ENCODE measurements at regions not wholly inside any gene's neighbourhood (a gene's known extent, or its start where the extent isn't known, plus 50 kb on each side); places are given as distances from the start of the nearest gene placed in this dataset.

DNA sequence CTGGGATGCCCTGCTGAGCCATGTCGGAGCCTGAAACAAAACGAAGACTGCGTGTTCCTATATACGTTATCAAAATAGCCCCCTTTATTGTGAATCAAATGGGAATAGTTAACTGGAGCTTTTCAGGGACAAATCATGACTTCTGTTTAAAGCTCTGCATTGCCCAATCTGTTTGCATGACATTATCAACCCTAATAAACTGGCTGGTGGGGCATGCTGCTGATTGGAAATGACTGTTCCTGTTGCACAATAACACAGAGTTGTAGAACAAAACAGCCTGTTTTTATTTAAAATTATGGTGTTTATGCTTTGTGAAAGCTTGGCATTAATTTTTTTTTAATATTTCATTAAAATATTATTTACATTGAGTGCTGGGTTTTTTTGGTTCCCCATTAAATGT is 215.5 kb downstream of the TMEM167A start:
- Histone ChIP-seq H3K36me3 (no peaks in the 10 kb centered on the region), H3K9me3 (no peaks in the 10 kb centered on the region), H3K4me1 (peaks cover 5 to 14% (median 11%) of the 10 kb centered on the region in 4 donors), H3K27me3 (no peaks in the 10 kb centered on the region), H3K27ac (replicated peaks in 1 of 4) (no peak overlapping the region), H3K4me3 (no peak overlapping the region)
- TF ChIP-seq POLR2A (IDR thresholded peaks at IDR 0.05; ENCODE audit: low read depth) = no peak
- TF ChIP-seq POLR2AphosphoS5 (IDR thresholded peaks at IDR 0.05) = no peak
- no peak for TF ChIP-seq CTCF (IDR thresholded peaks at IDR 0.05)
- TF ChIP-seq EP300 (IDR thresholded peaks at IDR 0.05) = no peak
- WGBS = 97% methylated on average over 4 of the region's 4 CpGs
- DNase-seq (ENCODE audit: extremely low spot score) = no peak
- intact Hi-C loops (cut with DNase I) = no loop called here

GRCh38 chr5:82859451-82860140 is 217.6 kb downstream of the TMEM167A start:
- intact Hi-C loops (cut with DNase I) = no loop called here
- Histone ChIP-seq H3K27ac (replicated peaks in 1 of 4) (no peak overlapping the region), H3K4me3 (no peak overlapping the region), H3K36me3 (no peaks in the 10 kb centered on the region), H3K9me3 (no peaks in the 10 kb centered on the region), H3K27me3 (no peaks in the 10 kb centered on the region), H3K4me1 (peaks cover 5 to 14% (median 11%) of the 10 kb centered on the region in 4 donors)
- DNase-seq (ENCODE audit: extremely low spot score) = no peak
- no peak for TF ChIP-seq POLR2AphosphoS5 (IDR thresholded peaks at IDR 0.05)
- no peak for TF ChIP-seq POLR2A (IDR thresholded peaks at IDR 0.05; ENCODE audit: low read depth)
- no peak for TF ChIP-seq CTCF (IDR thresholded peaks at IDR 0.05)
- TF ChIP-seq EP300 (IDR thresholded peaks at IDR 0.05) = no peak
- WGBS = 38% methylated on average over 8 of the region's 8 CpGs

DNA sequence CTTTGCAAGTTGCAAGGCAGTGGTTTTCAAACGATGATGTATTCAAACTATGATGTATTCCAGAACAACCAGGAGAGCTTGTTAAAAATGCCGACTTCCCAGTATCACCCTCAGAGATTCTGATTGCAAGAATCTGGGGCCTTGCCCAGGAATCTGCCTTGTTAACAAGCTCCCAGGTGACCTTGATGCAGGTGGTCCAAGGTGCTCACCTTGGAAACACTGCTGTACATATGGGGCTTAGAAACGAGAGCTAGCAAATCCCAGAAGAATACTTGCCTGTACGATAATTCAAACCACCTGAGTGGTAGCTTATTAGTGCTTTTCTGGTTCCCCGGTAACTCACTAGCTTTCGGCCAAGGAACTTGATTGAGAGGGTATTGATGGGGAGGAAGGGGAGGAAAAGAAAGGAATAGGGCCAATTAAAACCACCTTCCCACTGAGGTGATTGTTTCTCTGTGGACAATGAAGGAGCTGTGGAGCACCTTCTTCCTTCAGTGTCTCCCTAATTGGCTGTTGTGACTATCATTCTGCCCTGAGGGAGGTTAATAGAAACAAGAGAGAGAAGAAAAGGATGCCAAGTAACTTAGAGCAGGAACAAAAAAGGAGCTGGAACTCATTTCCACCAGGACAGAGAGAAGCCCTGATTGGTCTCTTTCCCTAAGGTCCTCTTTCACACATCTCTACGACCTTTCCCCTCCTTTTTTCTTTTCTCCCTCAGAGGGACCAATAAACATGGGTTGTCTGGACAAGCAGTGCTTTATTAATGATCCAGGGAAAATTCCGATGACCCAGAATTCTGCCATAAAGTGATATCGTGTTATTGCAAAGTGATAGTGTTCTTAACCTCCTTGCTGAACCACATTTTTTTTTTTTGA is 218.8 kb downstream of the TMEM167A start:
- TF ChIP-seq EP300 (IDR thresholded peaks at IDR 0.05) (no peak), POLR2A (IDR thresholded peaks at IDR 0.05; ENCODE audit: low read depth) (no peak), CTCF (IDR thresholded peaks at IDR 0.05) (no peak), POLR2AphosphoS5 (IDR thresholded peaks at IDR 0.05) (no peak)
- H3K4me1 ChIP-seq = peaks cover 5 to 14% (median 11%) of the 10 kb centered on the region in 4 donors
- no peaks in the 10 kb centered on the region for H3K36me3 ChIP-seq
- H3K9me3 ChIP-seq = no peaks in the 10 kb centered on the region
- H3K27me3 ChIP-seq = no peaks in the 10 kb centered on the region
- no peak for DNase-seq (ENCODE audit: extremely low spot score)
- 59% methylated on average over 9 of the region's 9 CpGs for WGBS
- no peak overlapping the region for H3K4me3 ChIP-seq
- no peak overlapping the region for H3K27ac ChIP-seq (replicated peaks in 1 of 4)
- intact Hi-C loops (cut with DNase I) = no loop called here

GRCh38 chr5:82855893-82856550 is 221.2 kb downstream of the TMEM167A start:
- TF ChIP-seq POLR2AphosphoS5 (IDR thresholded peaks at IDR 0.05) = no peak
- no peak for TF ChIP-seq EP300 (IDR thresholded peaks at IDR 0.05)
- no peak for TF ChIP-seq POLR2A (IDR thresholded peaks at IDR 0.05; ENCODE audit: low read depth)
- TF ChIP-seq CTCF (IDR thresholded peaks at IDR 0.05) = no peak
- H3K4me1 ChIP-seq = peaks cover 5 to 14% (median 11%) of the 10 kb centered on the region in 4 donors
- no peak overlapping the region for H3K27ac ChIP-seq (replicated peaks in 1 of 4)
- H3K36me3 ChIP-seq = no peaks in the 10 kb centered on the region
- H3K4me3 ChIP-seq = no peak overlapping the region
- no peak for DNase-seq (ENCODE audit: extremely low spot score)
- no peaks in the 10 kb centered on the region for H3K9me3 ChIP-seq
- no peaks in the 10 kb centered on the region for H3K27me3 ChIP-seq
- intact Hi-C loops (cut with DNase I) = no loop called here
- 64% methylated on average over 5 of the region's 5 CpGs for WGBS
